Smooth muscle cell (in vitro differentiated cells): ENCODE measurements at regions not wholly inside any gene's neighbourhood (a gene's known extent, or its start where the extent isn't known, plus 50 kb on each side); places are given as distances from the start of the nearest gene placed in this dataset.

Source experiments
- DNase-seq: peaks from one replicate; lab custom pipeline; 2025; ENCODE audit not compliant: unreplicated experiment; lab: John Stamatoyannopoulos, UW
- H2AFZ ChIP-seq: fragments of 200-600 bp; sonication (generic); 2 replicates; pipeline ENCODE4 v1.6.0; 2016; ENCODE audit warnings: antibody characterized with exemption, low read depth, mild to moderate bottlenecking
- H3F3A ChIP-seq: fragments of 200-600 bp; sonication (generic); 2 replicates; pipeline ENCODE4 v1.6.0; 2017; ENCODE audit warnings: antibody characterized with exemption, low read depth
- H3K27ac ChIP-seq: fragments of 200-600 bp; sonication (generic); 2 replicates; pipeline ENCODE4 v1.5.1; 2016; ENCODE audit warnings: low read depth, mild to moderate bottlenecking
- H3K27me3 ChIP-seq: fragments of 200-600 bp; sonication (generic); 2 replicates; pipeline ENCODE4 v1.6.1; 2016; ENCODE audit warnings: low read depth, mild to moderate bottlenecking
- H3K36me3 ChIP-seq: fragments of 200-600 bp; sonication (generic); 2 replicates; pipeline ENCODE4 v1.5.1; 2016; ENCODE audit warnings: low read depth
- H3K4me1 ChIP-seq: fragments of 200-600 bp; sonication (generic); 2 replicates; pipeline ENCODE4 v1.5.1; 2016; ENCODE audit warnings: low read depth
- H3K4me2 ChIP-seq: fragments of 200-600 bp; sonication (generic); 2 replicates; pipeline ENCODE4 v1.6.0; 2016; ENCODE audit warnings: mild to moderate bottlenecking
- H3K4me3 ChIP-seq: fragments of 200-600 bp; sonication (generic); 2 replicates; pipeline ENCODE4 v1.5.1; 2016; ENCODE audit warnings: mild to moderate bottlenecking
- H3K79me2 ChIP-seq: fragments of 200-600 bp; sonication (generic); 2 replicates; pipeline ENCODE4 v1.6.0; 2016; ENCODE audit warnings: low read depth, mild to moderate bottlenecking
- H3K9ac ChIP-seq: fragments of 200-600 bp; sonication (generic); 2 replicates; pipeline ENCODE4 v1.6.0; 2016; ENCODE audit warnings: low read depth
- H3K9me3 ChIP-seq: fragments of 200-600 bp; sonication (generic); replicated peaks from 2 replicates; pipeline ENCODE4 v1.5.1; 2016; ENCODE audit warnings: low read depth
- H4K20me1 ChIP-seq: fragments of 200-600 bp; sonication (generic); 2 replicates; pipeline ENCODE4 v1.6.0; 2016; ENCODE audit warnings: low read depth
- CTCF ChIP-seq: fragments of 200-600 bp; sonication (generic); IDR thresholded peaks from 2 replicates; pipeline ENCODE4 v1.5.1; 2017; ENCODE audit warnings: borderline replicate concordance, mild to moderate bottlenecking, antibody characterized with exemption; ENCODE audit not compliant: insufficient read depth, poor library complexity, severe bottlenecking

- no peak overlapping the region for H3K4me2 ChIP-seq
- no peak overlapping the region for H2AFZ ChIP-seq
- H3K79me2 ChIP-seq: no peaks in the 10 kb centered on the region
- no peak for TF ChIP-seq CTCF
- no peak overlapping the region for H3K9ac ChIP-seq
- no peaks in the 10 kb centered on the region for H3F3A ChIP-seq
- no peaks in the 10 kb centered on the region for H3K9me3 ChIP-seq
- H3K36me3 ChIP-seq: no peaks in the 10 kb centered on the region
- no peak for DNase-seq
- no peak overlapping the region for H3K4me3 ChIP-seq
- H4K20me1 ChIP-seq: no peaks in the 10 kb centered on the region
- H3K27me3 ChIP-seq: no peaks in the 10 kb centered on the region
- H3K27ac ChIP-seq: no peak overlapping the region
- no peaks in the 10 kb centered on the region for H3K4me1 ChIP-seq
Observed at GRCh38 chr4:72218953-72219352, 187.2 kb downstream of the NPFFR2 start.
